ENCODE measurements at regions not wholly inside any gene's neighbourhood (a gene's known extent, or its start where the extent isn't known, plus 50 kb on each side); places are given as distances from the start of the nearest gene placed in this dataset.

GRCh38 chr13:85900521-85900920 lies 101.3 kb upstream of the SLITRK6 start:
- no peak overlapping the region for H2AFZ ChIP-seq (ENCODE audit: low read length)
- no peaks in the 10 kb centered on the region for H3K36me3 ChIP-seq (ENCODE audit: insufficient read depth, low read length)
- no peak overlapping the region for H3K4me2 ChIP-seq (ENCODE audit: low read length)

DNA sequence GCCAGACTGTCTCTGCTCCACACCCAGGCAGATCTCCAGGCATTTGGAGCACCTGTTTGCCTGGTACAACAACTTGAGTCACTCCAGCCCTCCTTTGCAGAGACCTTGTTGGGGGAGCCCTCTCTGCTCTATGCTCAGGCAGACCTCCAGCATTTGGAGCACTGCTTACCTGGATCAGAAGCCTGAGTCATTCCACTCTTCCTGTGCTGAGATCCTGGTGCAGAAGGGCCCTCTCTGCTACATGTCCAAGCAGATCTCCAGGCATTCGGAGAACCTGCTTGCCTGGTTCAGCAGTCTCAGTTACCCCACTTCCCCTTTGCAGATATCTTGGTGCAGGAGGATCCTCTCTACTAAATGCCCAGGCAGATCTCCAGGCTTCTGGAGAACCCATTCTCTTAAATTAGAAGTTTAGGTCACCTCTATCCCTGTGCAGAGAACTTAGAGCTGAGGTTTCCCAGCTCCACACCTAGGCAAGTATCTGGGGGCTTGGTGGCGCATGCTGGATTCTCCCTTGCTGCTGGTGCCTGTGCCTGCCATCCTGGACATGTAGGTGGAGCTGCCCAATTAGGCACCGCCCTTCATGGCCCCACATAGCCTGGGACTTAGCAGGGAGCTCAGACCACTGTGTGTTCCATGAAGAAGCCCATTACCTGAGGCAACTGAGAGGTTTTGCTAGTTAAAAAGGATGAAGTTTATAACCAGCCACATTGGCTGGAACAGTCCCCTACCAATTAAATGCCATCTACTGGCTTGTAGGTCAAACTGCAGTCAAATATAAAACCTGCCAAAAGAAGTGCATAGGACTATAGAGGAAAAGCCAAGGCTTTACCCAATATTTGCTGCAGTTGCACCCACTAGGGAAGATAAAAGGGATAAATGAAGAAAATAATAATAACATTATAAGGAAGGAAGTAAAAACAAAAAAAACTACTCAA lies 97.6 kb upstream of the SLITRK6 start:
- Histone ChIP-seq H2AFZ (ENCODE audit: low read length) (no peak overlapping the region), H3K36me3 (ENCODE audit: insufficient read depth, low read length) (no peaks in the 10 kb centered on the region), H3K79me2 (ENCODE audit: insufficient read depth, low read length) (no peaks in the 10 kb centered on the region), H3K4me1 (ENCODE audit: insufficient read depth, low read length, severe bottlenecking) (no peaks in the 10 kb centered on the region), H3K27ac (ENCODE audit: low read depth, low read length, poor library complexity, severe bottlenecking) (no peak overlapping the region), H3K4me3 (ENCODE audit: low read depth, low read length, poor library complexity, severe bottlenecking) (no peak overlapping the region), H3F3A (ENCODE audit: insufficient read depth, low read length) (no peaks in the 10 kb centered on the region), H3K4me2 (ENCODE audit: low read length) (no peak overlapping the region), H3K27me3 (ENCODE audit: insufficient read depth, low read length) (no peaks in the 10 kb centered on the region), H4K20me1 (ENCODE audit: insufficient read depth, low read length) (no peaks in the 10 kb centered on the region), H3K9ac (ENCODE audit: low read length) (no peak overlapping the region), H3K9me3 (ENCODE audit: low read length) (no peaks in the 10 kb centered on the region), H3K9me2 (ENCODE audit: low read depth, low read length) (no peaks in the 10 kb centered on the region)
- TF ChIP-seq EZH2 (IDR thresholded peaks at IDR 0.05; ENCODE audit: borderline replicate concordance, low read length) = no peak
- TF ChIP-seq, protein P1, sequence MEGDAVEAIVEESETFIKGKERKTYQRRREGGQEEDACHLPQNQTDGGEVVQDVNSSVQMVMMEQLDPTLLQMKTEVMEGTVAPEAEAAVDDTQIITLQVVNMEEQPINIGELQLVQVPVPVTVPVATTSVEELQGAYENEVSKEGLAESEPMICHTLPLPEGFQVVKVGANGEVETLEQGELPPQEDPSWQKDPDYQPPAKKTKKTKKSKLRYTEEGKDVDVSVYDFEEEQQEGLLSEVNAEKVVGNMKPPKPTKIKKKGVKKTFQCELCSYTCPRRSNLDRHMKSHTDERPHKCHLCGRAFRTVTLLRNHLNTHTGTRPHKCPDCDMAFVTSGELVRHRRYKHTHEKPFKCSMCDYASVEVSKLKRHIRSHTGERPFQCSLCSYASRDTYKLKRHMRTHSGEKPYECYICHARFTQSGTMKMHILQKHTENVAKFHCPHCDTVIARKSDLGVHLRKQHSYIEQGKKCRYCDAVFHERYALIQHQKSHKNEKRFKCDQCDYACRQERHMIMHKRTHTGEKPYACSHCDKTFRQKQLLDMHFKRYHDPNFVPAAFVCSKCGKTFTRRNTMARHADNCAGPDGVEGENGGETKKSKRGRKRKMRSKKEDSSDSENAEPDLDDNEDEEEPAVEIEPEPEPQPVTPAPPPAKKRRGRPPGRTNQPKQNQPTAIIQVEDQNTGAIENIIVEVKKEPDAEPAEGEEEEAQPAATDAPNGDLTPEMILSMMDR (IDR thresholded peaks at IDR 0.05; ENCODE audit: low read length) = peak; percentile 57

More at GRCh38 chr13:85900521-85900920, 101.3 kb upstream of the SLITRK6 start:
- no peaks in the 10 kb centered on the region for H3K27me3 ChIP-seq (ENCODE audit: insufficient read depth, low read length)
- no peak overlapping the region for H3K4me3 ChIP-seq (ENCODE audit: low read depth, low read length, poor library complexity, severe bottlenecking)
- H4K20me1 ChIP-seq (ENCODE audit: insufficient read depth, low read length) = no peaks in the 10 kb centered on the region
- no peaks in the 10 kb centered on the region for H3K9me3 ChIP-seq (ENCODE audit: low read length)
- no peaks in the 10 kb centered on the region for H3F3A ChIP-seq (ENCODE audit: insufficient read depth, low read length)
- no peaks in the 10 kb centered on the region for H3K4me1 ChIP-seq (ENCODE audit: insufficient read depth, low read length, severe bottlenecking)
- H3K27ac ChIP-seq (ENCODE audit: low read depth, low read length, poor library complexity, severe bottlenecking) = no peak overlapping the region
- TF ChIP-seq, protein P1 (IDR thresholded peaks at IDR 0.05; ENCODE audit: low read length) = no peak
- H3K79me2 ChIP-seq (ENCODE audit: insufficient read depth, low read length) = no peaks in the 10 kb centered on the region
- peaks cover 3% of the 10 kb centered on the region; the same call in 1 of the 2 replicates for H3K9me2 ChIP-seq (ENCODE audit: low read depth, low read length)
- no peak overlapping the region for H3K9ac ChIP-seq (ENCODE audit: low read length)

GRCh38 chr13:85887406-85887805 lies 88.2 kb upstream of the SLITRK6 start:
- Histone ChIP-seq H2AFZ (ENCODE audit: low read length) (no peak overlapping the region), H3K36me3 (ENCODE audit: insufficient read depth, low read length) (no peaks in the 10 kb centered on the region), H3K4me2 (ENCODE audit: low read length) (no peak overlapping the region), H3F3A (ENCODE audit: insufficient read depth, low read length) (no peaks in the 10 kb centered on the region), H3K27ac (ENCODE audit: low read depth, low read length, poor library complexity, severe bottlenecking) (no peak overlapping the region), H3K9ac (ENCODE audit: low read length) (no peak overlapping the region), H4K20me1 (ENCODE audit: insufficient read depth, low read length) (no peaks in the 10 kb centered on the region), H3K27me3 (ENCODE audit: insufficient read depth, low read length) (no peaks in the 10 kb centered on the region), H3K79me2 (ENCODE audit: insufficient read depth, low read length) (no peaks in the 10 kb centered on the region), H3K9me2 (ENCODE audit: low read depth, low read length) (no peaks in the 10 kb centered on the region), H3K4me1 (ENCODE audit: insufficient read depth, low read length, severe bottlenecking) (no peaks in the 10 kb centered on the region), H3K4me3 (ENCODE audit: low read depth, low read length, poor library complexity, severe bottlenecking) (no peak overlapping the region), H3K9me3 (ENCODE audit: low read length) (no peaks in the 10 kb centered on the region)
- TF ChIP-seq, protein P1 (IDR thresholded peaks at IDR 0.05; ENCODE audit: low read length) = no peak
- TF ChIP-seq EZH2 (IDR thresholded peaks at IDR 0.05; ENCODE audit: borderline replicate concordance, low read length) = no peak
